KMS-11 (cell line): ENCODE measurements at regions not wholly inside any gene's neighbourhood (a gene's known extent, or its start where the extent isn't known, plus 50 kb on each side); places are given as distances from the start of the nearest gene placed in this dataset.

Source experiments
- H2AFZ ChIP-seq: fragments of 200-600 bp; sonication (generic); 2 replicates; pipeline ENCODE4 v1.6.1; 2016; ENCODE audit warnings: antibody characterized with exemption, mixed run types, low read depth
- H3K27ac ChIP-seq: fragments of 200-600 bp; sonication (generic); 2 replicates; pipeline ENCODE4 v1.6.1; 2016; ENCODE audit warnings: mild to moderate bottlenecking, mixed run types
- H3K27me3 ChIP-seq: fragments of 200-600 bp; sonication (generic); 2 replicates; pipeline ENCODE4 v1.6.1; 2017; ENCODE audit warnings: mild to moderate bottlenecking, low read depth, mixed run types, moderate library complexity; ENCODE audit not compliant: insufficient read depth
- H3K36me3 ChIP-seq: fragments of 200-600 bp; sonication (generic); 2 replicates; pipeline ENCODE4 v1.6.1; 2017; ENCODE audit warnings: mild to moderate bottlenecking, mixed run types; ENCODE audit not compliant: insufficient read depth
- H3K4me1 ChIP-seq: fragments of 200-600 bp; sonication (generic); 2 replicates; pipeline ENCODE4 v1.6.1; 2016; ENCODE audit warnings: mild to moderate bottlenecking, low read depth, mixed run types; ENCODE audit not compliant: poor library complexity, severe bottlenecking
- H3K4me2 ChIP-seq: fragments of 200-600 bp; sonication (generic); 2 replicates; pipeline ENCODE4 v1.7.0; 2016; ENCODE audit warnings: mild to moderate bottlenecking, mixed run types
- H3K4me3 ChIP-seq: fragments of 200-600 bp; sonication (generic); IDR thresholded peaks from 2 replicates; pipeline ENCODE4 v1.6.1; 2017; ENCODE audit warnings: low read depth, low read length, mixed read lengths; ENCODE audit not compliant: insufficient read depth
- H3K79me2 ChIP-seq: fragments of 200-600 bp; sonication (generic); 2 replicates; pipeline ENCODE4 v1.6.1; 2016; ENCODE audit warnings: low read depth, mixed run types; ENCODE audit not compliant: insufficient read depth
- H3K9ac ChIP-seq: fragments of 200-600 bp; sonication (generic); 2 replicates; pipeline ENCODE4 v1.6.1; 2016; ENCODE audit warnings: mild to moderate bottlenecking, mixed run types
- H4K20me1 ChIP-seq: fragments of 200-600 bp; sonication (generic); 2 replicates; pipeline ENCODE4 v1.6.1; 2016; ENCODE audit warnings: mild to moderate bottlenecking, mixed run types; ENCODE audit not compliant: insufficient read depth
- TF ChIP-seq, protein P1 (sequence below): fragments of 200-600 bp; sonication (generic); conservative IDR thresholded peaks from 2 replicates; pipeline ENCODE4 v1.6.1; 2017; ENCODE audit warnings: low read depth, mild to moderate bottlenecking, antibody characterized with exemption, low read length, moderate library complexity, mixed read lengths

GRCh38 chr1:115145226-115145625 lies 55.9 kb upstream of the TSPAN2 start:
- Histone ChIP-seq H3K27ac (no peak overlapping the region), H4K20me1 (no peaks in the 10 kb centered on the region), H3K4me3 (no peak overlapping the region), H3K79me2 (no peaks in the 10 kb centered on the region), H3K4me2 (no peak overlapping the region), H3K9ac (no peak overlapping the region), H2AFZ (no peak overlapping the region), H3K4me1 (no peaks in the 10 kb centered on the region), H3K36me3 (no peaks in the 10 kb centered on the region), H3K27me3 (no peaks in the 10 kb centered on the region)
- TF ChIP-seq, protein P1, sequence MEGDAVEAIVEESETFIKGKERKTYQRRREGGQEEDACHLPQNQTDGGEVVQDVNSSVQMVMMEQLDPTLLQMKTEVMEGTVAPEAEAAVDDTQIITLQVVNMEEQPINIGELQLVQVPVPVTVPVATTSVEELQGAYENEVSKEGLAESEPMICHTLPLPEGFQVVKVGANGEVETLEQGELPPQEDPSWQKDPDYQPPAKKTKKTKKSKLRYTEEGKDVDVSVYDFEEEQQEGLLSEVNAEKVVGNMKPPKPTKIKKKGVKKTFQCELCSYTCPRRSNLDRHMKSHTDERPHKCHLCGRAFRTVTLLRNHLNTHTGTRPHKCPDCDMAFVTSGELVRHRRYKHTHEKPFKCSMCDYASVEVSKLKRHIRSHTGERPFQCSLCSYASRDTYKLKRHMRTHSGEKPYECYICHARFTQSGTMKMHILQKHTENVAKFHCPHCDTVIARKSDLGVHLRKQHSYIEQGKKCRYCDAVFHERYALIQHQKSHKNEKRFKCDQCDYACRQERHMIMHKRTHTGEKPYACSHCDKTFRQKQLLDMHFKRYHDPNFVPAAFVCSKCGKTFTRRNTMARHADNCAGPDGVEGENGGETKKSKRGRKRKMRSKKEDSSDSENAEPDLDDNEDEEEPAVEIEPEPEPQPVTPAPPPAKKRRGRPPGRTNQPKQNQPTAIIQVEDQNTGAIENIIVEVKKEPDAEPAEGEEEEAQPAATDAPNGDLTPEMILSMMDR, result no peak

- Histone ChIP-seq H3K27ac (no peak overlapping the region), H3K4me1 (no peaks in the 10 kb centered on the region), H3K9ac (no peak overlapping the region), H3K36me3 (no peaks in the 10 kb centered on the region), H4K20me1 (no peaks in the 10 kb centered on the region), H2AFZ (no peak overlapping the region), H3K27me3 (no peaks in the 10 kb centered on the region), H3K4me2 (no peak overlapping the region), H3K79me2 (no peaks in the 10 kb centered on the region), H3K4me3 (no peak overlapping the region)
- TF ChIP-seq, protein P1, result no peak
Observed at GRCh38 chr1:115144176-115144575, 54.9 kb upstream of the TSPAN2 start.

- Histone ChIP-seq H3K9ac (no peak overlapping the region), H3K36me3 (no peaks in the 10 kb centered on the region), H3K79me2 (no peaks in the 10 kb centered on the region), H4K20me1 (no peaks in the 10 kb centered on the region), H3K4me2 (no peak overlapping the region), H3K4me3 (no peak overlapping the region), H3K27ac (no peak overlapping the region), H2AFZ (no peak overlapping the region), H3K27me3 (no peaks in the 10 kb centered on the region), H3K4me1 (no peaks in the 10 kb centered on the region)
- TF ChIP-seq, protein P1, result no peak
Observed at GRCh38 chr1:115142616-115143015, 53.3 kb upstream of the TSPAN2 start.

DNA sequence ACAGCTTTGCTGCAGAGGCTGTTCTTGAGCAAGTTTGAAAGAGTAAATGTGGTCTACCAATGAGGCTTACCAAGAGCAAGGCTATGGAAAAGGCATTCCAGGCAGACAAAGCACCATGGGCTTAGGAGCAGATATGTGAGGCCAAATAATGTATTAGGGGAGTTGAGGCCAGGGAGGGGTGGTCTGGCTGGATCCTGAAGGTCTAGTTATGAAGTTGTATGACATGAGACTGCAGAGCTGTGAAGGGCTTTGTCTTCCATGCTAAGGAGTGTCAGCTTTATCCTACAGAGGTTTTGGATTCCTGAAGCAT lies 51.8 kb upstream of the TSPAN2 start:
- Histone ChIP-seq H3K9ac (no peak overlapping the region), H2AFZ (no peak overlapping the region), H3K27ac (no peak overlapping the region), H3K4me2 (no peak overlapping the region), H4K20me1 (no peaks in the 10 kb centered on the region), H3K4me3 (no peak overlapping the region), H3K36me3 (no peaks in the 10 kb centered on the region), H3K27me3 (no peaks in the 10 kb centered on the region), H3K4me1 (no peaks in the 10 kb centered on the region), H3K79me2 (no peaks in the 10 kb centered on the region)
- TF ChIP-seq, protein P1, result no peak
